Neural progenitor cell (in vitro differentiated cells): ENCODE measurements at regions not wholly inside any gene's neighbourhood (a gene's known extent, or its start where the extent isn't known, plus 50 kb on each side); places are given as distances from the start of the nearest gene placed in this dataset.

ENCODE experiments used
- CTCF ChIP-seq: fragments of 200-600 bp; sonication (generic); IDR thresholded peaks from 2 replicates; pipeline ENCODE4 v1.5.1; 2017; ENCODE audit warnings: antibody characterized with exemption, mild to moderate bottlenecking
- EZH2 ChIP-seq: fragments of 200-600 bp; sonication (generic); IDR thresholded peaks from 2 replicates; pipeline ENCODE4 v1.6.1; 2017; ENCODE audit warnings: antibody characterized with exemption, mild to moderate bottlenecking, moderate library complexity

- no peak for TF ChIP-seq CTCF
- TF ChIP-seq EZH2: no peak
These were observed 319.8 kb downstream of the INSC start for GRCh38 chr11:15434529-15434928.
